ENCODE measurements at regions not wholly inside any gene's neighbourhood (a gene's known extent, or its start where the extent isn't known, plus 50 kb on each side); places are given as distances from the start of the nearest gene placed in this dataset.

- no peak for FAIRE-seq
- Histone ChIP-seq H3K27me3 (no peaks in the 10 kb centered on the region), H3K9me3 (no peaks in the 10 kb centered on the region), H3K4me1 (no peaks in the 10 kb centered on the region), H3K36me3 (no peaks in the 10 kb centered on the region), H3K27ac (no peak overlapping the region), H3K4me3 (no peak overlapping the region)
- DNase-seq, result no peak
- 53 to 72% methylated on average over 3 of the region's 3 CpGs for WGBS, 2 donors
- TF ChIP-seq CTCF (IDR thresholded peaks at IDR 0.05), result no peak
- no peak for ATAC-seq
- intact Hi-C loops (cut with DNase I), result no loop called here
Measured at GRCh38 chr11:43239791-43240190, 72.0 kb upstream of the API5 start.

GRCh38 chr11:43242401-43242800 is 69.4 kb upstream of the API5 start:
- TF ChIP-seq CTCF (IDR thresholded peaks at IDR 0.05), result no peak
- H3K36me3 ChIP-seq, result no peaks in the 10 kb centered on the region
- DNase-seq (no peak), FAIRE-seq (no peak), ATAC-seq (peak in 3 of 4 donors; percentile 41 to 52 (median 48))
- no peak overlapping the region for H3K27ac ChIP-seq
- WGBS, 2 donors, result 11 to 15% methylated on average over 1 of the region's 1 CpG
- H3K27me3 ChIP-seq, result no peaks in the 10 kb centered on the region
- intact Hi-C loops (cut with DNase I), result no loop called here
- H3K4me3 ChIP-seq, result no peak overlapping the region
- H3K4me1 ChIP-seq, result peaks cover 0 to 5% (median 0%) of the 10 kb centered on the region in 3 donors
- H3K9me3 ChIP-seq, result no peaks in the 10 kb centered on the region

- no peak for TF ChIP-seq CTCF (IDR thresholded peaks at IDR 0.05)
- Histone ChIP-seq H3K4me1 (peaks cover 0 to 5% (median 0%) of the 10 kb centered on the region in 3 donors), H3K27ac (no peak overlapping the region), H3K27me3 (no peaks in the 10 kb centered on the region), H3K4me3 (no peak overlapping the region), H3K9me3 (no peaks in the 10 kb centered on the region), H3K36me3 (no peaks in the 10 kb centered on the region)
- ATAC-seq (no peak), DNase-seq (no peak), FAIRE-seq (no peak)
- WGBS, 2 donors, result 41 to 48% methylated on average over 3 of the region's 3 CpGs
- intact Hi-C loops (cut with DNase I), result no loop called here
Measured at GRCh38 chr11:43243927-43244326, 67.9 kb upstream of the API5 start.

GRCh38 chr11:43245466-43245865 is 66.3 kb upstream of the API5 start:
- no peaks in the 10 kb centered on the region for H3K27me3 ChIP-seq

GRCh38 chr11:43250309-43250708 is 61.5 kb upstream of the API5 start:
- no peak overlapping the region for H3K27ac ChIP-seq
- ATAC-seq (no peak), FAIRE-seq (no peak), DNase-seq (no peak)
- H3K36me3 ChIP-seq, result no peaks in the 10 kb centered on the region
- no peaks in the 10 kb centered on the region for H3K27me3 ChIP-seq
- TF ChIP-seq CTCF (IDR thresholded peaks at IDR 0.05), result no peak
- H3K9me3 ChIP-seq, result no peaks in the 10 kb centered on the region
- intact Hi-C loops (cut with DNase I), result no loop called here
- H3K4me3 ChIP-seq, result no peak overlapping the region
- H3K4me1 ChIP-seq, result peaks cover 0 to under 1% (median 0%) of the 10 kb centered on the region in 3 donors

More at GRCh38 chr11:43245466-43245865, 66.3 kb upstream of the API5 start:
- DNase-seq, result peak; percentile 63 to 83 (median 80)
- intact Hi-C loops (cut with DNase I), result no loop called here
- H3K36me3 ChIP-seq, result no peaks in the 10 kb centered on the region
- H3K4me1 ChIP-seq, result peaks cover 0 to 5% (median 0%) of the 10 kb centered on the region in 3 donors
- ATAC-seq, result peak; percentile 91 to 97 (median 96)
- WGBS, 2 donors, result 22 to 32% methylated on average over 4 of the region's 4 CpGs
- FAIRE-seq, result no peak
- no peaks in the 10 kb centered on the region for H3K9me3 ChIP-seq
- H3K4me3 ChIP-seq, result no peak overlapping the region
- TF ChIP-seq CTCF (IDR thresholded peaks at IDR 0.05), result no peak
- H3K27ac ChIP-seq, result no peak overlapping the region
